Fibroblast of lung (primary cell): ENCODE measurements at regions not wholly inside any gene's neighbourhood (a gene's known extent, or its start where the extent isn't known, plus 50 kb on each side); places are given as distances from the start of the nearest gene placed in this dataset.

Source experiments
- DNase-seq, 2 donors: peaks; one replicate each; pipeline versions ENCODE4 v3.0.0 to v3.0.0-alpha.2; 2010; ENCODE audit warnings: low read depth in 2 of 2
- H2AFZ ChIP-seq: 2 replicates; pipeline ENCODE4 v1.5.1; 2012; ENCODE audit warnings: low read length, control low read depth, inconsistent platforms
- H3K27ac ChIP-seq: 2 replicates; pipeline ENCODE4 v1.5.1; 2011; ENCODE audit warnings: low read length, control low read depth; ENCODE audit not compliant: insufficient read depth
- H3K27me3 ChIP-seq: 2 replicates; pipeline ENCODE4 v1.5.1; 2011; ENCODE audit warnings: mild to moderate bottlenecking, low read length; ENCODE audit not compliant: control insufficient read depth, insufficient read depth
- H3K36me3 ChIP-seq: 2 replicates; pipeline ENCODE4 v1.5.1; 2011; ENCODE audit warnings: low read length; ENCODE audit not compliant: control insufficient read depth, insufficient read depth
- H3K4me1 ChIP-seq: 2 replicates; pipeline ENCODE4 v1.5.1; 2011; ENCODE audit warnings: low read length; ENCODE audit not compliant: control insufficient read depth, insufficient read depth; ENCODE audit errors: extremely low read depth
- H3K4me2 ChIP-seq: 2 replicates; pipeline ENCODE4 v1.5.1; 2011; ENCODE audit warnings: low read length, control low read depth; ENCODE audit not compliant: insufficient read depth; ENCODE audit errors: extremely low read depth
- H3K4me3 ChIP-seq, 4 experiments: fragments of 200-600 bp in 1 of 4; sonication (generic) in 1 of 4; replicated peaks in 1 of 4; 2 replicates each; pipeline ENCODE4 v1.5.1; 2011 to 2016; ENCODE audit warnings: low read length in 4 of 4, low read depth in 3 of 4, mild to moderate bottlenecking in 3 of 4, control low read depth in 2 of 4, inconsistent platforms in 1 of 4, mixed read lengths in 1 of 4; ENCODE audit not compliant: insufficient read depth in 1 of 4; ENCODE audit errors: control extremely low read depth in 1 of 4
- H3K79me2 ChIP-seq: 2 replicates; pipeline ENCODE4 v1.5.1; 2012; ENCODE audit warnings: mild to moderate bottlenecking, low read length, inconsistent platforms; ENCODE audit not compliant: control insufficient read depth, insufficient read depth
- H3K9ac ChIP-seq: 2 replicates; pipeline ENCODE4 v1.5.1; 2011; ENCODE audit warnings: mild to moderate bottlenecking, low read length, control low read depth; ENCODE audit not compliant: insufficient read depth
- H3K9me3 ChIP-seq: 2 replicates; pipeline ENCODE4 v1.5.1; 2012; ENCODE audit warnings: low read depth, low read length; ENCODE audit not compliant: control insufficient read depth, insufficient read depth
- H4K20me1 ChIP-seq: 2 replicates; pipeline ENCODE4 v1.5.1; 2011; ENCODE audit warnings: low read length; ENCODE audit not compliant: control insufficient read depth, insufficient read depth; ENCODE audit errors: extremely low read depth
- CTCF ChIP-seq, 2 donors: IDR thresholded peaks in 1 of 2; conservative IDR thresholded peaks in 1 of 2; 1 replicate in 1 of 2; 2 replicates in 1 of 2; pipeline ENCODE4 v1.5.1; 2011 to 2012; ENCODE audit warnings: low read length in 2 of 2, control low read depth in 1 of 2, inconsistent platforms in 1 of 2, low read depth in 1 of 2, mild to moderate bottlenecking in 1 of 2
- EZH2 ChIP-seq: IDR thresholded peaks from 2 replicates; pipeline ENCODE4 v1.5.1; 2012; ENCODE audit warnings: low read length, control low read depth, mild to moderate bottlenecking; ENCODE audit errors: missing control alignments

GRCh38 chr12:78403136-78403535 lies 461.4 kb upstream of the SYT1 start:
- Histone ChIP-seq H3K27ac (no peak overlapping the region), H3K4me2 (no peak overlapping the region)

GRCh38 chr12:78403681-78404080 lies 460.9 kb upstream of the SYT1 start:
- no peaks in the 10 kb centered on the region for H3K79me2 ChIP-seq
- no peaks in the 10 kb centered on the region for H4K20me1 ChIP-seq
- peak; percentile 78 to 89 for DNase-seq
- H3K9ac ChIP-seq = no peak overlapping the region
- H3K4me3 ChIP-seq = no peak overlapping the region
- H3K36me3 ChIP-seq = no peaks in the 10 kb centered on the region
- no peaks in the 10 kb centered on the region for H3K9me3 ChIP-seq
- H2AFZ ChIP-seq = no peak overlapping the region
- TF ChIP-seq CTCF (conservative IDR thresholded peaks at IDR 0.05 in 1 of 2, IDR thresholded peaks at IDR 0.05 in 1 of 2; ENCODE audit: low read depth in 1 of 2, low read length in 2 of 2) = no peak
- TF ChIP-seq EZH2 = no peak
- no peaks in the 10 kb centered on the region for H3K4me1 ChIP-seq
- H3K27me3 ChIP-seq = no peaks in the 10 kb centered on the region
- H3K27ac ChIP-seq = no peak overlapping the region
- H3K4me2 ChIP-seq = no peak overlapping the region

More at GRCh38 chr12:78403136-78403535, 461.4 kb upstream of the SYT1 start:
- no peaks in the 10 kb centered on the region for H3K79me2 ChIP-seq
- H3K9me3 ChIP-seq = no peaks in the 10 kb centered on the region
- no peaks in the 10 kb centered on the region for H4K20me1 ChIP-seq
- peak; percentile 46 to 96 for DNase-seq
- no peaks in the 10 kb centered on the region for H3K36me3 ChIP-seq
- no peak for TF ChIP-seq CTCF (conservative IDR thresholded peaks at IDR 0.05 in 1 of 2, IDR thresholded peaks at IDR 0.05 in 1 of 2; ENCODE audit: low read depth in 1 of 2, low read length in 2 of 2)
- no peak for TF ChIP-seq EZH2
- no peaks in the 10 kb centered on the region for H3K27me3 ChIP-seq
- no peak overlapping the region for H3K4me3 ChIP-seq
- no peak overlapping the region for H3K9ac ChIP-seq
- H3K4me1 ChIP-seq = no peaks in the 10 kb centered on the region
- no peak overlapping the region for H2AFZ ChIP-seq

GRCh38 chr12:78406213-78406612 lies 458.4 kb upstream of the SYT1 start:
- H3K4me1 ChIP-seq = no peaks in the 10 kb centered on the region
- no peaks in the 10 kb centered on the region for H3K27me3 ChIP-seq
- H3K79me2 ChIP-seq = no peaks in the 10 kb centered on the region
- peak overlapping the region; percentile 34 for H2AFZ ChIP-seq
- no peaks in the 10 kb centered on the region for H3K9me3 ChIP-seq
- H3K36me3 ChIP-seq = no peaks in the 10 kb centered on the region
- H4K20me1 ChIP-seq = no peaks in the 10 kb centered on the region
- TF ChIP-seq EZH2 (no peak), CTCF (conservative IDR thresholded peaks at IDR 0.05 in 1 of 2, IDR thresholded peaks at IDR 0.05 in 1 of 2; ENCODE audit: low read depth in 1 of 2, low read length in 2 of 2) (no peak)
- no peak overlapping the region for H3K9ac ChIP-seq
- no peak for DNase-seq
- H3K4me2 ChIP-seq = no peak overlapping the region
- no peak overlapping the region for H3K4me3 ChIP-seq
- no peak overlapping the region for H3K27ac ChIP-seq
